ENCODE measurements at regions not wholly inside any gene's neighbourhood (a gene's known extent, or its start where the extent isn't known, plus 50 kb on each side); places are given as distances from the start of the nearest gene placed in this dataset.
"Not testable (repeated sequence)": the region's sequence is repeated elsewhere in the genome, so short reads cannot be mapped to it uniquely, and the experiment has no call there.

GRCh38 chr4:157763490-157763889 is 409.3 kb downstream of the GASK1B start:
- intact Hi-C loops (cut with micrococcal nuclease), result no loop called here
- DNase-seq, result no peak

GRCh38 chr4:157754410-157754809 is 418.4 kb downstream of the GASK1B start:
- ATAC-seq, result no peak
- intact Hi-C loops (cut with micrococcal nuclease), result no loop called here
- no peak for DNase-seq

More at GRCh38 chr4:157763490-157763889, 409.3 kb downstream of the GASK1B start:
- ATAC-seq, result no peak

GRCh38 chr4:157751631-157752030 is 421.2 kb downstream of the GASK1B start:
- ATAC-seq, result no peak
- intact Hi-C loops (cut with micrococcal nuclease), result no loop called here
- no peak for DNase-seq

GRCh38 chr4:157741642-157742041 is 431.2 kb downstream of the GASK1B start:
- no peak for DNase-seq
- no peak for ATAC-seq
- intact Hi-C loops (cut with micrococcal nuclease), result no loop called here

GRCh38 chr4:157739242-157739641 is 433.6 kb downstream of the GASK1B start:
- intact Hi-C loops (cut with micrococcal nuclease), result no loop called here
- DNase-seq (no peak), ATAC-seq (no peak)

- DNase-seq, result no peak
- no peak for ATAC-seq
- intact Hi-C loops (cut with micrococcal nuclease), result no loop called here
Measured at GRCh38 chr4:157728215-157728614, 444.6 kb downstream of the GASK1B start.

- no peak for ATAC-seq
- no peak for DNase-seq
- intact Hi-C loops (cut with micrococcal nuclease), result no loop called here
Measured at GRCh38 chr4:157727163-157727562, 445.7 kb downstream of the GASK1B start.

- intact Hi-C loops (cut with micrococcal nuclease), result no loop called here
- no peak for DNase-seq
Measured at GRCh38 chr4:157722146-157722545, 450.7 kb downstream of the GASK1B start.

GRCh38 chr4:157713342-157713741 is 459.5 kb downstream of the GASK1B start:
- intact Hi-C loops (cut with micrococcal nuclease), result no loop called here
- no peak for ATAC-seq
- DNase-seq, result no peak

More at GRCh38 chr4:157722146-157722545, 450.7 kb downstream of the GASK1B start:
- ATAC-seq, result no peak

GRCh38 chr4:157706155-157706554 is 466.7 kb downstream of the GASK1B start:
- ATAC-seq, result no peak
- DNase-seq, result no peak
- intact Hi-C loops (cut with micrococcal nuclease), result no loop called here

- DNase-seq (no peak), ATAC-seq (no peak)
- intact Hi-C loops (cut with micrococcal nuclease), result no loop called here
Measured at GRCh38 chr4:157702831-157703230, 470.0 kb downstream of the GASK1B start.

GRCh38 chr4:157701695-157701994 is 471.2 kb downstream of the GASK1B start:
- DNase-seq (no peak), ATAC-seq (no peak)
- intact Hi-C loops (cut with micrococcal nuclease), result no loop called here

GRCh38 chr4:157700898-157701694 is 471.7 kb downstream of the GASK1B start:
- intact Hi-C loops (cut with micrococcal nuclease), result no loop called here
- DNase-seq, result no peak
- peak; percentile 39 for ATAC-seq

GRCh38 chr4:157689476-157689875 is 468.9 kb downstream of the GRIA2 start:
- intact Hi-C loops (cut with micrococcal nuclease), result no loop called here
- no peak for DNase-seq
- no peak for ATAC-seq

- ATAC-seq, result no peak
- no peak for DNase-seq
- intact Hi-C loops (cut with micrococcal nuclease), result no loop called here
Measured at GRCh38 chr4:157687971-157688370, 467.4 kb downstream of the GRIA2 start.

- DNase-seq; intact Hi-C loops (cut with micrococcal nuclease); ATAC-seq: not testable (repeated sequence)
Measured at GRCh38 chr4:157679326-157679725, 458.8 kb downstream of the GRIA2 start.

- ATAC-seq, result no peak
- intact Hi-C loops (cut with micrococcal nuclease), result no loop called here
- DNase-seq, result no peak
Measured at GRCh38 chr4:157678478-157678877, 457.9 kb downstream of the GRIA2 start.

GRCh38 chr4:157674699-157675098 is 454.2 kb downstream of the GRIA2 start:
- intact Hi-C loops (cut with micrococcal nuclease), result no loop called here
- no peak for ATAC-seq
- no peak for DNase-seq

GRCh38 chr4:157667836-157668235 is 447.3 kb downstream of the GRIA2 start:
- no peak for DNase-seq
- intact Hi-C loops (cut with micrococcal nuclease), result no loop called here
- ATAC-seq, result no peak

GRCh38 chr4:157664726-157665125 is 444.2 kb downstream of the GRIA2 start:
- DNase-seq (no peak), ATAC-seq (no peak)
- intact Hi-C loops (cut with micrococcal nuclease), result no loop called here

GRCh38 chr4:157655096-157655809 is 434.7 kb downstream of the GRIA2 start:
- intact Hi-C loops (cut with micrococcal nuclease), result no loop called here
- DNase-seq, result no peak
- no peak for ATAC-seq
